Psoas muscle (tissue), 7 donors: ENCODE measurements at regions not wholly inside any gene's neighbourhood (a gene's known extent, or its start where the extent isn't known, plus 50 kb on each side); places are given as distances from the start of the nearest gene placed in this dataset.

Source experiments
- ATAC-seq, 4 donors: fragments of 200-7000 bp; cut with Tn5 transposase; one replicate each; pipeline ENCODE4 v1.9.1; 2020; ENCODE audit warnings: moderate library complexity in 3 of 4, mild to moderate bottlenecking in 2 of 4
- DNase-seq, 2 donors: peaks; one replicate each; pipeline ENCODE4 v3.0.0-alpha.2; 2020
- H3K27ac ChIP-seq: fragments of 200-600 bp; one replicate; pipeline ENCODE4 v1.8.0; 2022
- H3K27me3 ChIP-seq, 3 donors: fragments of 200-600 bp in 1 of 3; one replicate each; pipeline versions ENCODE4 v1.6.1 to v1.8.0; 2013 to 2022; ENCODE audit warnings: low read length in 2 of 3, mild to moderate bottlenecking in 2 of 3, moderate library complexity in 1 of 3; ENCODE audit not compliant: insufficient read depth in 3 of 3
- H3K36me3 ChIP-seq, 2 donors: fragments of 200-600 bp in 1 of 2; one replicate each; pipeline versions ENCODE4 v1.6.1 to v1.8.0; 2013 to 2022; ENCODE audit warnings: low read depth in 1 of 2, mild to moderate bottlenecking in 1 of 2, moderate library complexity in 1 of 2; ENCODE audit not compliant: insufficient read depth in 1 of 2
- H3K4me1 ChIP-seq: fragments of 200-600 bp; one replicate; pipeline ENCODE4 v1.8.0; 2022
- H3K4me3 ChIP-seq: fragments of 200-600 bp; one replicate; pipeline ENCODE4 v1.8.0; 2022; ENCODE audit warnings: mild to moderate bottlenecking
- H3K9me3 ChIP-seq: fragments of 200-600 bp; one replicate; pipeline ENCODE4 v1.8.0; 2022
- WGBS, 3 donors: extraction: QIAGEN DNeasy Blood & Tissue Kit; methylation state at CpG; one replicate each; pipeline versions ENCODE4 v1.1.6 to v1.1.7; 2013; 5-methylcytosine and 5-hydroxymethylcytosine counted together
- intact Hi-C, 2 donors: fragments of 100-400 bp; cut with DNase I; formaldehyde crosslinking; loops; one replicate each; pipeline versions ENCODE4 v1.11.0 to v1.14.2; 2022
- TF ChIP-seq, protein P1 (sequence below): fragments of 200-600 bp; IDR thresholded peaks from one replicate; pipeline ENCODE4 v1.8.0; 2022; ENCODE audit warnings: antibody characterized with exemption
- donor health status: healthy with polysubstance abuse.
- donor health status: DM: no; HTN: no; CAD: no; lungs with moderate emphysema.
- donor health status: Bipolar disorder and iron deficiency.
- donor health status: healthy.
- donor health status: DM: yes; HTN: yes; CAD: no.
- donor health status: DM: no; HTN: no; CAD: no.
- donor health status: DM: yes; HTN: yes; CAD: no.

DNA sequence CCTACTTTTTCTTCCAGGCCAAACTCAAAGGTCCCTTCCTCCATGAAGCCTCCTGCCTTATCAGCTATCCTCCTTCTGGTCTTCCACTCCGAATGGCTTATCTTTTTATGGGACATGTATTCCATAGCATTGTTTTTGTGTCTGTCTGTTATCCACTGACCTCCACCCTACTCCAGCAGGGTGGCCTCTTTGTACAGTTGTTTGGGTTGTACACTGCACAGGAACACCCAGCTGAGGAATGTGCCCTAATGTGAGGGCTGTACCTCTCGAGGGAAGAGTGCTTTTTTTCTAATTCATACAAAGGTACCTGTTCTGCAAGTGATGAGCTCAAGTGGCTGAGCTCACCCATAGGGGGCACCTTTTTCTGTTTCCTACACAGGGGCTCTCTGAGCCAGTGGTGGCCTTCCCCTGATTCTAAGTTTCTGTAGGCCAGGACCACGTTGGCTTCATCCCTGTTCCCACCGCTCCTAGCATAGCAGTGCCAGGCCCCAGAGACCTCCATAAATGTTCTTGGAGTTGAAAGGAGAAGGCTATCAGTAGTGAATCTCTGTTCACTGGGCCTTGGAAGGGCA, 108.2 kb downstream of the FOXD2 start:
- ATAC-seq (no peak), DNase-seq (no peak)
- Histone ChIP-seq H3K36me3 (no peaks in the 10 kb centered on the region), H3K27ac (no peak overlapping the region), H3K4me3 (no peak overlapping the region), H3K27me3 (peaks cover 0 to 6% (median 0%) of the 10 kb centered on the region in 3 donors), H3K9me3 (no peaks in the 10 kb centered on the region), H3K4me1 (no peaks in the 10 kb centered on the region)
- 83 to 86% (median 85%) methylated on average over 4 of the region's 4 CpGs for WGBS, 3 donors
- intact Hi-C loops = no loop called here
- TF ChIP-seq, protein P1, sequence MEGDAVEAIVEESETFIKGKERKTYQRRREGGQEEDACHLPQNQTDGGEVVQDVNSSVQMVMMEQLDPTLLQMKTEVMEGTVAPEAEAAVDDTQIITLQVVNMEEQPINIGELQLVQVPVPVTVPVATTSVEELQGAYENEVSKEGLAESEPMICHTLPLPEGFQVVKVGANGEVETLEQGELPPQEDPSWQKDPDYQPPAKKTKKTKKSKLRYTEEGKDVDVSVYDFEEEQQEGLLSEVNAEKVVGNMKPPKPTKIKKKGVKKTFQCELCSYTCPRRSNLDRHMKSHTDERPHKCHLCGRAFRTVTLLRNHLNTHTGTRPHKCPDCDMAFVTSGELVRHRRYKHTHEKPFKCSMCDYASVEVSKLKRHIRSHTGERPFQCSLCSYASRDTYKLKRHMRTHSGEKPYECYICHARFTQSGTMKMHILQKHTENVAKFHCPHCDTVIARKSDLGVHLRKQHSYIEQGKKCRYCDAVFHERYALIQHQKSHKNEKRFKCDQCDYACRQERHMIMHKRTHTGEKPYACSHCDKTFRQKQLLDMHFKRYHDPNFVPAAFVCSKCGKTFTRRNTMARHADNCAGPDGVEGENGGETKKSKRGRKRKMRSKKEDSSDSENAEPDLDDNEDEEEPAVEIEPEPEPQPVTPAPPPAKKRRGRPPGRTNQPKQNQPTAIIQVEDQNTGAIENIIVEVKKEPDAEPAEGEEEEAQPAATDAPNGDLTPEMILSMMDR = no peak

DNA sequence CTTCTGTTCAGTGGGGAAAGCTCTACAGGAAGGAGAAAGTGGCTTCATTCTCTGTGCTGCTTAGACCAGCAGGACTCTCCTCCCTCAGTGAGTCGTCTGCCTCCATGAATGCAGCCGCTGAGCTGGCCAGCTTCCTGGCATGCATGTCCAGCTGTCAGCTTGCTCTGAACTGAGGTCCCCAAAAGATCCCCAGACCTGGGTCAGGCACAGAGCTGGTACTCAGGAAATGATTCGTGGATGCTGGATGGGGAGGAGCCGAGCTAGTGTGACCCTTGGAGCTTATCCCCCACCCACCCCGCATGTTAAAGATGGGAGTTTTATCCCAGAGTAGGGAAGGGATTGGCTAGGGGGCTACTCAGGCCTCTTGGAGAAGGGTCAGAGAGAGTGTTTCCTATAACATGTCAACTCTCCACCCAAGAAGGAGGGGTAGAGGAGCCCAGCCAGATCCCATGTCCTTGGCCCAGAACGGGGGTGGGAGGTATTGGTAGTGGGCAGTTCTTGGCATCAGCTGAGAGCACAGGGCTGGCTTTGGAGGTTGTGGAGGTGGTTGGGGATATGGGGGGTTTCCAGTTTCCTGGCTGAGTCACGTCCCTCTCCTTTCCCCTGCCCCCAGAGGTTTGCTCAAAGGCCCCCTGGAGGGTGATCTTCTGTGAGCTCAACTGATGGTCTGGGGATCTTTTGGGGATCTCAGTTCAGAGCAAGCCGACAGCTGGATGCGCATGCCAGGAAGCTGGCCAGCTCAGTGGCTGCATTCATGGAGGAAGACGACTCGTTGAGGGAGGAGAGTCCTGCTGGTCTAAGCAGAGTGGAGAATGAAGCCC, 110.1 kb downstream of the FOXD2 start:
- Histone ChIP-seq H3K9me3 (no peaks in the 10 kb centered on the region), H3K27me3 (no peaks in the 10 kb centered on the region), H3K27ac (no peak overlapping the region), H3K4me1 (no peaks in the 10 kb centered on the region), H3K36me3 (no peaks in the 10 kb centered on the region), H3K4me3 (no peak overlapping the region)
- ATAC-seq = no peak
- TF ChIP-seq, protein P1 = no peak
- DNase-seq = no peak
- intact Hi-C loops = no loop called here
- 28 to 36% (median 32%) methylated on average over 11 of the region's 11 CpGs for WGBS, 3 donors

DNA sequence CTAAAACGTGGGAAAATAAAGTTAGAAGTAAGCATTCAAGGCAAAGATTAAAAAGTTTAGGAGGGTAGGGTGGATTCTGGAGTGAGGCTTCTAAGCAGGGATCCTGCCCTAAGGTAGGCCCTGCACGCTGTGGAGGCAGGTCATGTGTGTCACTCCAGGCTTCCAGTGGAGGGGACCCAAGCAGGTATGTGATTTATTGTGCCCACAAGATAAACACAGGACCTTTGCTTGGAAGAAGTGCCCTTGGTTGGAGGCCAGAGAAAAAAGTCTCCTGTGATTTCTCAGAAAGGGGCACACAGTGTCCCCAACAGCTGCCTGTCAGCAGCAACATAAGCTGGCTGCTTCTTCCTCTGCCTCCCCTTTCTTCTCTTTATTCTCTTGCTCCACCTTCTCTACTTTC, 110.8 kb downstream of the FOXD2 start:
- no peaks in the 10 kb centered on the region for H3K9me3 ChIP-seq
- TF ChIP-seq, protein P1 = no peak
- ATAC-seq (no peak), DNase-seq (no peak)
- H3K4me3 ChIP-seq = no peak overlapping the region
- H3K27me3 ChIP-seq = no peaks in the 10 kb centered on the region
- 75 to 84% (median 76%) methylated on average over 2 of the region's 2 CpGs for WGBS, 3 donors
- H3K36me3 ChIP-seq = no peaks in the 10 kb centered on the region
- H3K4me1 ChIP-seq = no peaks in the 10 kb centered on the region
- intact Hi-C loops = no loop called here
- H3K27ac ChIP-seq = no peak overlapping the region

DNA sequence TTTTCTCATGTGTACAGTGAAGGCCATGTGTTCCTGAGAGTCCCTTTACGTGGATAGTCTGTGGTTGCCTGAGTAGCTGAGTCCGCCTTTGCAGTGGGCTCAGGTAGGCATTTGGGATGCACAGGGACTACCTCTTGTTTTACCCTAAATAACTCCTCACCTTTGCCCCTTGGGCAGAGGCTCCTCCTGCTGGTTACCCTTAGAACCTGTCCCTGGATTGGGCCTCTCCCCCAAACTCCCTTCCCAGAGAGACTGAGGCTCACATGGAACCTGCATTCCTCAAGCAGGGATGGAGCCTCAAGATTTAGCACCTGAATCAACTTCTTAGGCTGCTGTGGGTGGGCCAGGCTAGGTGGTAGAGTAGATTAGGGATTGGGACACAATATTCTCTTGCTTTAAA, 111.7 kb downstream of the FOXD2 start:
- H3K9me3 ChIP-seq = no peaks in the 10 kb centered on the region
- H3K4me1 ChIP-seq = no peaks in the 10 kb centered on the region
- no peaks in the 10 kb centered on the region for H3K36me3 ChIP-seq
- no peak for ATAC-seq
- TF ChIP-seq, protein P1 = no peak
- H3K27ac ChIP-seq = no peak overlapping the region
- WGBS, 3 donors = 96 to 100% (median 96%) methylated on average over 2 of the region's 2 CpGs
- intact Hi-C loops = no loop called here
- no peaks in the 10 kb centered on the region for H3K27me3 ChIP-seq
- no peak for DNase-seq
- H3K4me3 ChIP-seq = no peak overlapping the region
